HG03460 (cell line): ENCODE measurements at regions not wholly inside any gene's neighbourhood (a gene's known extent, or its start where the extent isn't known, plus 50 kb on each side); places are given as distances from the start of the nearest gene placed in this dataset.
"Not testable (repeated sequence)": the region's sequence is repeated elsewhere in the genome, so short reads cannot be mapped to it uniquely, and the experiment has no call there.

ENCODE experiments used
- ATAC-seq: cut with Tn5 transposase; IDR thresholded peaks from one replicate; pipeline ENCODE4 v1.9.1; 2021; ENCODE audit not compliant: unreplicated experiment

- ATAC-seq = no peak
Observed at GRCh38 chr4:15333692-15334633, 93.9 kb upstream of the C1QTNF7 start.

GRCh38 chr4:15336410-15337167 is 91.2 kb upstream of the C1QTNF7 start:
- ATAC-seq = no peak

- ATAC-seq = not testable (repeated sequence)
Observed at GRCh38 chr4:15337168-15337657, 90.6 kb upstream of the C1QTNF7 start.

- ATAC-seq = no peak
Observed at GRCh38 chr4:15339737-15340136, 88.1 kb upstream of the C1QTNF7 start.

GRCh38 chr4:15340332-15340731 is 87.5 kb upstream of the C1QTNF7 start:
- no peak for ATAC-seq

DNA sequence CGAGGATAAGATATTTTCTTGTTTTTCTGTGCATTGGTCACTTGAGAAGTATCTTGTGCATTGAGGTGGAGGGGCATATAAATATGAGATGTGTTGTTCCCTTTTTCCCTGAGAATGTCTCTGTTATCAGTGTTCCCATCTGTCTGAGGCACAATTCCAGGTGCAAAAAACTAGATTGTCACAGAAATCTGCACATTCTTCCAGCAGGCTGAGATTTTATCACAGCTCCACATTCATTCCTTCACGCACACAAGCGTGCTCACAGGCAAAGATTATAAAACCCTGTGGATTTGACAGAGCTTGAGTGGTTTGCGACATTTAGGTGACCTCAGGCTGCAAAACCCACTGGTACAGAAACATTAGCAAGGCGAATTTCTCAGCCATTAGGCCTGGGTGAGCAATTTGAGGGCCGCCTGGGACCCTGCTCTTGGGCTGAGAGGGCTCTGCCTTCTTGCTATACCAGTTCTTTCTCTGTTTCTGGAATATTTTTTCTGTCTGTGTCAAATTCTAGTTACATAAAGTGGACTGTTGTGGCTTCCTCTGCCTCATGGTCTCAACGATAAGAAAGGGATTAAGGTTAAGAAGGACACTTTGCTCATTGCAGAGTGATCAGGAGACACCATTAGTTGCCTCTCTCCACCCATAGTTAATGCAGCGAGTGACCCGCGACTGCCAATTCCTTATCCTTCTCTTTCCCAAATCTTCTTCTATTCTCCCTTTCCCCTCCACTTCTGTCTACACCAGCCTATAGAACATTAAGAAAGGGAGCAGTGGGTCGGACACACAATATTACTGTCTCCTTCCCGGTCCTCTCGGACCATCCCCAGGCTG is 86.7 kb upstream of the C1QTNF7 start:
- no peak for ATAC-seq

DNA sequence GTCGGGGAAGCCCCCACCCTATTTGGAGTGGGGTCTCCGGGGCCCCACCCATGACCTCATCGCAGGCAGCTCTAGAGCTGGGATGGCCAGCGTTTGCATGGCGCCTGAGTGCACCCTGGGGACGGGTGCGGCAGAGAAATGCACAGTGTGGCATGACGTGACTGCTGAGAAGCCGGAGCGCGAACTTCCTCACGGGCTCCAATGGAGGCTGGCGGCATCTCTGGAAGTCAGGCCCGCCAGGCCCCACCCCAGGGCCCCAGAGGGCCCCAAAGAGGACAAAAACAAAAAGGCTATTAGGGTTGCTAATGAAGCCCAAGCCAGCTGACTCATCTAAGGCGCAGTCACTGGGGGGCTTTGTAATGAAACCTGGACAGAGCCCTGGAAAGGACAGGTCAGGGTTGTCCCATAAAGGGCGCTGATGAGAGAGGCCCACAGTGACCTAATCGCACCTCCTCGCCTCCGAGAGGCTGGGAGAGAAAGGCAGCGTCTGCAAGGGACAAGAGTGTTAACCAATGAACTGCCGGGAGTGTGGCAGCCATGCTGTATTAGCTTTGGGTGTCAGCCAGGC is 86.0 kb upstream of the C1QTNF7 start:
- no peak for ATAC-seq

- no peak for ATAC-seq
Observed at GRCh38 chr4:15343000-15343399, 84.8 kb upstream of the C1QTNF7 start.

- no peak for ATAC-seq
Observed at GRCh38 chr4:15343581-15343980, 84.3 kb upstream of the C1QTNF7 start.

DNA sequence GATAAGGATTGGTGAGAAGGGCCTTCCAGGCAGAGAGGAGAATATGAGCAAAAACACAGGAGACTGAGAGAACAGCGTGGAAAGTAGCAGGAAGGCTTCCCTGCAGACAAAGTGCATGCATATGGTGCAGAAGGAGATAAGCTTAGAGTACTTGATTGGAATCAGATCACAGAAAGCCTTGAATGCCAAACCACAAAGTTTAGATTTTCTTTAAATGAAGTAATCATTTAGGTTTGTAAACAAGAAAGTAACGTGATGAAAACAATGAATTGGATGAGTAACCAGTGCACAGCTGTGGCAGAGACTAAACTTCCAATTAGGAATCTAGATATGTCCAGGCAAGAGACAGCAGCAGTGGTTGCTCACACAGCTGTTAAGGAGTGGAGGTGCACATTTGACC is 83.8 kb upstream of the C1QTNF7 start:
- no peak for ATAC-seq

DNA sequence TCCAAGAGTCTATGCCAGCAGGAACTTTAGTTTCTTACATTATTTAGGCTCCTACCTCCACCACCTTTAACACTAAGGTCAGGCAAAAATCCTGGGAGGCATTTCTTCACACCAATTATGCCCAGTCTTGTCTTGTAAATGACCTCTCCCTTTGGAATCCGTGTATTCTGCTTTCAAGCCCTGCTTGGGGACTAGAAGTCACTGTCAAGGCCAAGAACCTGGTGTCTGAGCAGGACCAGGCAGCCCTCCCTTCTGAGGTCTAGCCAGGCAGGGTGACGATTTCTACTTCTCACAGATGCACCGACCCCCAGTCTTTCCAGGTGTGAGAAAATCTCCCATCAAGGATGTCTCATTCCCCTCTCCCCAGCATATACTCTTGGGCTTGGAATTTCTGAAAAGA is 82.7 kb upstream of the C1QTNF7 start:
- no peak for ATAC-seq

- no peak for ATAC-seq
Observed at GRCh38 chr4:15348236-15348635, 79.6 kb upstream of the C1QTNF7 start.

DNA sequence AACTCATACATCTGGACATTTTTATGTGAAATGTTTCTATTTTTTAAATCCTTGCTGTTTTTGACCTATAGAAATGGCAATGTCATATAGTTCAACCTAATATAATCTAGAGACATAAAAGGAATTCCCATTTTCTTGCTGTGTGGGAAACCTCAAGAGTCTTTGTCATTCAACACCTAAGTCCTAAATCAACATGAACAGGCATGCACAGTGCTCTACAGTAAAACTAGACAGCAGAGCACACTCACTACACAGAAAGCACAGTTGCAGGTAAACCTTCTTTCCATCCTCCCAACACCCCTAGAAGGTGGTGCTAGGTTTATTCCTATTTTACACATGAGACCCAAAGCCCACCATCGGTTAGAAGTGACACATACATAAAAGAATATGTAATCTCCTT is 79.1 kb upstream of the C1QTNF7 start:
- ATAC-seq = no peak

GRCh38 chr4:15349531-15349935 is 78.3 kb upstream of the C1QTNF7 start:
- no peak for ATAC-seq

DNA sequence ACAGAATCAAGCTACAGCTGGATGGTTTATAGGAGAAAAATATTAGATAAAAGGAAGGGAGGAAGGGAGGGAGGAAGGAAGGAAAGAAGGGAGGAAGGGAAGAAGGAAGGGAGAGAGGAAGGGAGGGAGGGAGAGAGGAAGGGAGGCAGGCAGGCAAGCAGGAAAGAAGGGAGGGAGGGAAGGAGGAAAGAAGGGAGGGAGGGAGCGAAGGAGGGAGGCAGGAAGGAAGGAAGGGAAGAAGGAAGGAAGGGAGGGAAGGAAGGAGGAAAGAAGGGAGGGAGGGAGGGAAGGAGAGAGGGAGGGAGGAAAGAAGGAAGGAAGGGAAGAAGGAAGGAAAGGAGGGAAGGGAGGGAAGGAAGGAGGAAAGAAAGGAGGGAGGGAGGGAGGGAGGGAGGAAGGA is 77.9 kb upstream of the C1QTNF7 start:
- ATAC-seq = no peak

DNA sequence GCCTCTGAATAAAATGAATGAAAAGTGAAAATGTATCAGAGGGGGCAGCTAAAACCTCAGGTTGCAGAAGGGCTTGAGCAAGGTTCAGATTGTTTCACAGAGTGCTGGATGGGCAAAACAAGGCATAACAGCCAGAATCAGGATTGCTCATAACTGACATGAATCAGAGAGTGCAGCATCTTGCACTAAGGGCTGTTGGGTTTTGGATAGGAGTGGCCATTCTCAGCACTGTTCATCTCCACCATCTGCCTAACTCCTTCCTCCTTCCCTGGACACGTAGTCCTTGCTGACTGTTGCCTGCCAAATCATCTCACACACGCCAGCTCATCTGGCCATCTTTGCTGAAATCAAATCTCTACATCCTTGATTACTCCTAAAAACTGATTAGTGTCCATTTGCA is 75.3 kb upstream of the C1QTNF7 start:
- no peak for ATAC-seq

- ATAC-seq = no peak
Observed at GRCh38 chr4:15353207-15353606, 74.6 kb upstream of the C1QTNF7 start.

- ATAC-seq = no peak
Observed at GRCh38 chr4:15354371-15355297, 73.2 kb upstream of the C1QTNF7 start.

DNA sequence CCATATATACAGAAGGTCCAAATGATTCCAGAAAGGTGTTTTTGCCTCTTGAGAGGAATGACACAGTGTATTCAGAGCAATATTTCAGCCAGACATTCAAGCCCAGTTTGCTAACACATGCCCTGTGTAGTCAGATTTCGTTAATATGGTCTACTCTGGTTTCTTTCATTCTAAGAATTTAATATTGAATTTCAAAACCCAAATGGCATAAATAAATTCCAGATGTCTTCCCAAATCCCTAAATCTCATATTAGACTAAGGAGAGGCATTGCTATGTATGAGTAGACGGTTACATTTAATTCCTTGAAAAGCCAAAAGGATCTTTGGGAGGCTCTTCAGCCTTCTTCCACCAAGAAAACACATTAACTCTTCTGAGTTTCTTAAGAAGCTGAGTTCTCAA is 66.3 kb upstream of the C1QTNF7 start:
- no peak for ATAC-seq

DNA sequence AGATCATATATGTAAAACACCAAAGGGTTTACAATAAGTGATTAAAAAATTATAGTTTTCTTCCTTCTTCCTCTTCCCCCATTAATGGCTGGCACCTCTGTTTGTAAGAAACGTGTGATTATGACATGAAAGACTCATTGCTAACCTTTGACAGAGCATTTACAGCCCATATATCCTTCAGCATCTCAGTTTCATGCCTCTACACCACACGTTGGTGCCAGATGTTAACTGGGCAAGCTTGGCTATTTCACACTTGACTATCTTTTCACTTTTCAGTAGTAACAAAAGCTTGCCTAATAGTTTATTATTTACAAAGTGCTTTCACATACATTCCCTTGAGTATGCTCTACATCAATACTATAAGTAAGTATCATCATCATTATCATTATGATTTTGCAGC is 65.3 kb upstream of the C1QTNF7 start:
- no peak for ATAC-seq
